Tibial nerve (tissue), 4 donors: ENCODE measurements at regions not wholly inside any gene's neighbourhood (a gene's known extent, or its start where the extent isn't known, plus 50 kb on each side); places are given as distances from the start of the nearest gene placed in this dataset.

Source experiments
- DNase-seq, 2 donors: peaks; one replicate each; pipeline ENCODE4 v3.0.0-alpha.2; 2019; ENCODE audit warnings: low spot score in 2 of 2
- H3K27ac ChIP-seq, 4 donors: fragments of 200-600 bp; sonication (generic) in 3 of 4; one replicate each; pipeline ENCODE4 v1.5.1; 2017 to 2019; ENCODE audit warnings: mild to moderate bottlenecking in 1 of 4
- H3K27me3 ChIP-seq, 2 donors: fragments of 200-600 bp; sonication (generic) in 1 of 2; one replicate each; pipeline versions ENCODE4 v1.5.1 to v1.6.0; 2017 to 2019
- H3K36me3 ChIP-seq, 3 donors: fragments of 200-600 bp; sonication (generic); one replicate each; pipeline ENCODE4 v1.5.1; 2018 to 2019
- H3K4me1 ChIP-seq, 4 donors: fragments of 200-600 bp; sonication (generic) in 3 of 4; one replicate each; pipeline ENCODE4 v1.5.1; 2017 to 2019
- H3K4me3 ChIP-seq, 4 donors: fragments of 200-600 bp; sonication (generic) in 3 of 4; one replicate each; pipeline ENCODE4 v1.5.1; 2017 to 2019; ENCODE audit warnings: mild to moderate bottlenecking in 1 of 4, moderate library complexity in 1 of 4
- H3K9me3 ChIP-seq, 4 donors: fragments of 200-600 bp; sonication (generic) in 3 of 4; one replicate each; pipeline ENCODE4 v1.5.1; 2017 to 2019
- EP300 ChIP-seq, 2 donors: sonication (generic); formaldehyde crosslinking; IDR thresholded peaks; one replicate each; pipeline ENCODE4 v1.6.1; 2017; ENCODE audit warnings: antibody characterized with exemption in 2 of 2, mild to moderate bottlenecking in 1 of 2
- POLR2A ChIP-seq, 2 donors: fragments of 450-650 bp; IDR thresholded peaks; one replicate each; pipeline ENCODE4 v1.6.1; 2017; ENCODE audit warnings: antibody characterized with exemption in 2 of 2, mild to moderate bottlenecking in 2 of 2, moderate library complexity in 2 of 2
- WGBS, 2 donors: methylation state at CpG; one replicate each; pipeline ENCODE4 v1.1.5; 2018; 5-methylcytosine and 5-hydroxymethylcytosine counted together
- TF ChIP-seq, protein P1 (sequence below), 5 experiments: fragments of 200-600 bp in 3 of 5; fragments of 450-650 bp in 2 of 5; sonication (generic) in 3 of 5; IDR thresholded peaks; one replicate each; pipeline ENCODE4 v1.5.1; 2016 to 2019; ENCODE audit warnings: antibody characterized with exemption in 5 of 5, mild to moderate bottlenecking in 3 of 5, moderate library complexity in 2 of 5

DNA sequence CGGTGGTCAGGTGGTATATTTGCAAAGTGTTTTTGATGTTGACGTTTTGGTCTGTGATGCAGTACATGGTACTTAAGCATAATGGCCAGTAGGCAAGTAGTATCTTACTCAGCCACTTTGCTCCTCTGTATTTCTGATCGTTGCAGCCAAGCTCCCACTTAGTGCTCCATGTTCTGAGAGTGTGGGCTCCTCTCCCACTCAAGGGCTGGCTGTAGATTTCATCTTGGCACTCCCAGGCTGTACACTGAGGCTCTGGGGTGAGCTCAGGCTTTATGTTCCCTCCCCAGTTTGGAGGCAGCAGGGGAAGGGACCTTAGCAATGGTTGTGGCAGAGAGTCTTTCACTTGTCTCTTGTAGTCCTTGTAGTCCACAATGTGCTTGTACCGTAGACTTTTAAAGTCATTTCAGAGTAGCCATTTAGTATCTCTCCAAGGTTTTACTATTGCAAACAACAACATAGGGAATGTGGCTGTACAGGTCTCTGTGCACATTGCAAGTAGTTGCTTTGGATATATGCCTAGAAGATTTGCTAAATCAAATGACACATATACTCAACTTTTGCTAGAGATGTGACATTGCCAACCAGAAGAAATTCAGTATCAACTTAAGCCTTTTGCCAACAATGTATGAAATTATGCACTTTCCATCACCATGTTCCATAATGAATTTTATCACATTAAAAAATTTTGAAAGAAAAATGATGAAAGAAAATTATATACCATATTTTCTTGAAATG is 304.3 kb upstream of the CTNND2 start:
- Histone ChIP-seq H3K4me1 (no peaks in the 10 kb centered on the region), H3K9me3 (peaks cover 0 to 7% (median 0%) of the 10 kb centered on the region in 4 donors), H3K4me3 (no peak overlapping the region), H3K27ac (no peak overlapping the region), H3K27me3 (no peaks in the 10 kb centered on the region), H3K36me3 (no peaks in the 10 kb centered on the region)
- WGBS, 2 donors, result 73 to 83% methylated on average over 4 of the region's 4 CpGs
- TF ChIP-seq, protein P1, sequence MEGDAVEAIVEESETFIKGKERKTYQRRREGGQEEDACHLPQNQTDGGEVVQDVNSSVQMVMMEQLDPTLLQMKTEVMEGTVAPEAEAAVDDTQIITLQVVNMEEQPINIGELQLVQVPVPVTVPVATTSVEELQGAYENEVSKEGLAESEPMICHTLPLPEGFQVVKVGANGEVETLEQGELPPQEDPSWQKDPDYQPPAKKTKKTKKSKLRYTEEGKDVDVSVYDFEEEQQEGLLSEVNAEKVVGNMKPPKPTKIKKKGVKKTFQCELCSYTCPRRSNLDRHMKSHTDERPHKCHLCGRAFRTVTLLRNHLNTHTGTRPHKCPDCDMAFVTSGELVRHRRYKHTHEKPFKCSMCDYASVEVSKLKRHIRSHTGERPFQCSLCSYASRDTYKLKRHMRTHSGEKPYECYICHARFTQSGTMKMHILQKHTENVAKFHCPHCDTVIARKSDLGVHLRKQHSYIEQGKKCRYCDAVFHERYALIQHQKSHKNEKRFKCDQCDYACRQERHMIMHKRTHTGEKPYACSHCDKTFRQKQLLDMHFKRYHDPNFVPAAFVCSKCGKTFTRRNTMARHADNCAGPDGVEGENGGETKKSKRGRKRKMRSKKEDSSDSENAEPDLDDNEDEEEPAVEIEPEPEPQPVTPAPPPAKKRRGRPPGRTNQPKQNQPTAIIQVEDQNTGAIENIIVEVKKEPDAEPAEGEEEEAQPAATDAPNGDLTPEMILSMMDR (IDR thresholded peaks at IDR 0.05), result no peak
- TF ChIP-seq EP300 (IDR thresholded peaks at IDR 0.05) (no peak), POLR2A (IDR thresholded peaks at IDR 0.05) (no peak)
- DNase-seq, result no peak

DNA sequence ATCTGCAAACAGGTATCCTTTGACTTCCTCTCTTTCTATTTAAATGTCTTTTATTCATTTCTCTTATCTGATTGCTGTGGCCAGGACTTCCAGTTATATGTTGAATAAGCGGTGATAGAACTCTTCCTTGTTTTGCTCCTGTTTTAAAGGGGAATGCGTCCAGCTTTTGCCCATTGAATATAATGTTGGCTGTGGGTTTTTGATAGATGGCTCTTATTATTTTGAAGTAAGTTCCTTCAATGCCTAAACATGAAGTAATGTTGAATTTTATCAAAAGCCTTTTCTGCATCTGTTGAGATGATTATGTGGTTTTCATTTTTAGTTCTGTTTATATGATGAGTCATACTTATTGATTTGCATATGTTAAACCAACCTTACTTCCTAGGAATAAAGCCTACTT is 300.5 kb upstream of the CTNND2 start:
- Histone ChIP-seq H3K9me3 (peaks cover 0 to 7% (median under 1%) of the 10 kb centered on the region in 4 donors), H3K27me3 (no peaks in the 10 kb centered on the region), H3K4me3 (no peak overlapping the region), H3K4me1 (no peaks in the 10 kb centered on the region), H3K27ac (no peak overlapping the region), H3K36me3 (no peaks in the 10 kb centered on the region)
- no peak for DNase-seq
- WGBS, 2 donors, result 78 to 85% methylated on average over 2 of the region's 2 CpGs
- TF ChIP-seq POLR2A (IDR thresholded peaks at IDR 0.05) (no peak), EP300 (IDR thresholded peaks at IDR 0.05) (no peak)
- TF ChIP-seq, protein P1 (IDR thresholded peaks at IDR 0.05), result no peak

- no peaks in the 10 kb centered on the region for H3K36me3 ChIP-seq
- no peaks in the 10 kb centered on the region for H3K4me1 ChIP-seq
- DNase-seq, result no peak
- H3K4me3 ChIP-seq, result no peak overlapping the region
- no peak for TF ChIP-seq POLR2A (IDR thresholded peaks at IDR 0.05)
- TF ChIP-seq, protein P1 (IDR thresholded peaks at IDR 0.05), result no peak
- TF ChIP-seq EP300 (IDR thresholded peaks at IDR 0.05), result no peak
- WGBS, 2 donors, result 89 to 93% methylated on average over 9 of the region's 9 CpGs
- H3K9me3 ChIP-seq, result peaks cover 0 to 2% (median 0%) of the 10 kb centered on the region in 4 donors
- H3K27me3 ChIP-seq, result no peaks in the 10 kb centered on the region
- H3K27ac ChIP-seq, result no peak overlapping the region
Observed at GRCh38 chr5:12193536-12193935, 289.3 kb upstream of the CTNND2 start.

DNA sequence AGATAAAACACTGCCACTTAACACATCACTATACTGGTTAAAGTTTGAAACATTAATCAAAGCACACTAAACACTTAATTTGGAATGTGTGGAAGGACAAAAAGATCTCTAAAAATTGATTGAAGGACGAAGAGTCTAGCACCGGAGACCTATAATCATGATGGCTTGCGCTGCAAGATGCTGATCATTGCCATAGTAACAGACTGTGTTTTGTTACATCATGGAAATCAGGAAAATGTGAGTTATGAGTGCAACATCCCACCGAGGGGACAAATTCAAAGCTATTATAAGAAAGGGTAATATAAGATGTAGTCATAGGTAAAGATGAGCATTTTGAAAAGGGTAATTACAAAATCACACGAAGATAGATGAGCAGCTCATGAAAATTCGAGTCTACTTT is 278.8 kb upstream of the CTNND2 start:
- WGBS, 2 donors, result 77 to 83% methylated on average over 6 of the region's 6 CpGs

DNA sequence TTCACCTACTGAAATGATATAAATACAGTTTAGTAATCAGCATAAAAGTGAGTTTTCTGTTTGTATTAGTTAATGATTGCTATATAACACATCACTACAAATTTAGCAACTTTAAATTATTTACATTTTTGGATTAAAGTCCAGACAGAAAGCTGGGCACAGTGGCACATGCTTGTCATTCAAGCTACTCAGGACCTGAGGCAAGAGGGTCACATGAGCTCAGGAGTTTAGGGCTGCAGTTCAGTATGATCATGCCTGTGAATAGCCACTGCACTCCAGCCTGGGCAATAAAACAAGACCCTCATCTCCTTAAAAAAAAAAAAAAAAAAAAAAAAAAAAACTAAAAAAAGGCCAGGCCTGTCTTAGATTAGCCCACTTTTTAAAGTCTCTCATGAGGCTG is 273.6 kb upstream of the CTNND2 start:
- no peak for TF ChIP-seq EP300 (IDR thresholded peaks at IDR 0.05)
- TF ChIP-seq POLR2A (IDR thresholded peaks at IDR 0.05), result no peak
- TF ChIP-seq, protein P1 (IDR thresholded peaks at IDR 0.05), result no peak
- H3K36me3 ChIP-seq, result no peaks in the 10 kb centered on the region
- DNase-seq, result no peak
- H3K27me3 ChIP-seq, result no peaks in the 10 kb centered on the region
- no peaks in the 10 kb centered on the region for H3K4me1 ChIP-seq
- H3K9me3 ChIP-seq, result no peaks in the 10 kb centered on the region
- no peak overlapping the region for H3K4me3 ChIP-seq
- H3K27ac ChIP-seq, result no peak overlapping the region

More for the DNA sequence above, 278.8 kb upstream of the CTNND2 start:
- no peaks in the 10 kb centered on the region for H3K27me3 ChIP-seq
- H3K36me3 ChIP-seq, result no peaks in the 10 kb centered on the region
- no peak overlapping the region for H3K27ac ChIP-seq
- no peak overlapping the region for H3K4me3 ChIP-seq
- TF ChIP-seq, protein P1 (IDR thresholded peaks at IDR 0.05), result no peak
- TF ChIP-seq POLR2A (IDR thresholded peaks at IDR 0.05) (no peak), EP300 (IDR thresholded peaks at IDR 0.05) (no peak)
- no peaks in the 10 kb centered on the region for H3K9me3 ChIP-seq
- no peaks in the 10 kb centered on the region for H3K4me1 ChIP-seq
- DNase-seq, result no peak
